ENCODE measurements at regions not wholly inside any gene's neighbourhood (a gene's known extent, or its start where the extent isn't known, plus 50 kb on each side); places are given as distances from the start of the nearest gene placed in this dataset.

GRCh38 chr2:230658877-230659652 lies 53.6 kb upstream of the CAB39 start:
- no peak overlapping the region for H3K4me3 ChIP-seq (ENCODE audit: low read length)
- no peak for DNase-seq (ENCODE audit: low read depth)
- TF ChIP-seq CTCF (IDR thresholded peaks at IDR 0.05; ENCODE audit: insufficient read depth, low read depth, low read length, missing control alignments), result no peak

- no peak for DNase-seq (ENCODE audit: low read depth)
- H3K4me3 ChIP-seq (ENCODE audit: low read length), result no peak overlapping the region
- TF ChIP-seq CTCF (IDR thresholded peaks at IDR 0.05; ENCODE audit: insufficient read depth, low read depth, low read length, missing control alignments), result no peak
Observed at GRCh38 chr2:230660294-230661060, 52.2 kb upstream of the CAB39 start.

- no peak for DNase-seq (ENCODE audit: low read depth)
- H3K4me3 ChIP-seq (ENCODE audit: low read length), result no peak overlapping the region
- TF ChIP-seq CTCF (IDR thresholded peaks at IDR 0.05; ENCODE audit: insufficient read depth, low read depth, low read length, missing control alignments), result no peak
Observed at GRCh38 chr2:230661072-230661957, 51.3 kb upstream of the CAB39 start.

Data from epithelial cell of esophagus (primary cell).